ENCODE measurements at regions not wholly inside any gene's neighbourhood (a gene's known extent, or its start where the extent isn't known, plus 50 kb on each side); places are given as distances from the start of the nearest gene placed in this dataset.

DNA sequence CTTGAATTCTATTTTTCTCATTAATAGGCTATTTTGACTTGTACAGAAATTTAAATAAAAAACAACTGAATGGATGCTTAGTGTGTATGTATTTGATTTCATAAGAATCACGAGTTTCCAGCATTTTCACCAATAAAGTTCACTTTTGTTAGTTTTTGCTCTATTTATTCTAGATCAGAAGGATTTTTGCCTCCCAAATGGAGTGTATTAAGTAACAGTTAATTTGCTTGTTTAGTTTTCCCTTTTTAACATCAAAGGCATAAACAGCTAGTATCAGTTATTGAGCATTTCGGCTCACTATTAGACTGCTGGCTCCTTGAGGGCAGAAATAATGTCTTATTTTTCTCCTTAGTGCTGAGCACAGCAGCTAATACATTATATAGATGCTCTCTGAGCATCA is 414.1 kb downstream of the FGF9 start:
- Histone ChIP-seq H3K9me3 (ENCODE audit: control insufficient read depth in 2 of 2, insufficient read depth in 1 of 2, low read depth in 1 of 2, low read length in 1 of 2) (no peaks in the 10 kb centered on the region), H3K27ac (ENCODE audit: low read depth in 1 of 3, low read length in 2 of 3) (no peak overlapping the region), H3K4me3 (ENCODE audit: low read depth in 1 of 3, low read length in 3 of 3) (no peak overlapping the region), H3K36me3 (ENCODE audit: control insufficient read depth in 3 of 3, insufficient read depth in 2 of 3, low read depth in 1 of 3, low read length in 3 of 3) (no peaks in the 10 kb centered on the region), H3K4me1 (ENCODE audit: control insufficient read depth in 3 of 3, insufficient read depth in 2 of 3, low read depth in 1 of 3, low read length in 2 of 3) (peaks cover 0 to 13% (median 2%) of the 10 kb centered on the region in 3 donors), H3K27me3 (ENCODE audit: control insufficient read depth in 3 of 3, insufficient read depth in 3 of 3, low read length in 3 of 3) (no peaks in the 10 kb centered on the region)
- FAIRE-seq, result no peak
- WGBS, 3 donors, result 78 to 83% (median 81%) methylated on average over 2 of the region's 2 CpGs
- DNase-seq, result no peak

DNA sequence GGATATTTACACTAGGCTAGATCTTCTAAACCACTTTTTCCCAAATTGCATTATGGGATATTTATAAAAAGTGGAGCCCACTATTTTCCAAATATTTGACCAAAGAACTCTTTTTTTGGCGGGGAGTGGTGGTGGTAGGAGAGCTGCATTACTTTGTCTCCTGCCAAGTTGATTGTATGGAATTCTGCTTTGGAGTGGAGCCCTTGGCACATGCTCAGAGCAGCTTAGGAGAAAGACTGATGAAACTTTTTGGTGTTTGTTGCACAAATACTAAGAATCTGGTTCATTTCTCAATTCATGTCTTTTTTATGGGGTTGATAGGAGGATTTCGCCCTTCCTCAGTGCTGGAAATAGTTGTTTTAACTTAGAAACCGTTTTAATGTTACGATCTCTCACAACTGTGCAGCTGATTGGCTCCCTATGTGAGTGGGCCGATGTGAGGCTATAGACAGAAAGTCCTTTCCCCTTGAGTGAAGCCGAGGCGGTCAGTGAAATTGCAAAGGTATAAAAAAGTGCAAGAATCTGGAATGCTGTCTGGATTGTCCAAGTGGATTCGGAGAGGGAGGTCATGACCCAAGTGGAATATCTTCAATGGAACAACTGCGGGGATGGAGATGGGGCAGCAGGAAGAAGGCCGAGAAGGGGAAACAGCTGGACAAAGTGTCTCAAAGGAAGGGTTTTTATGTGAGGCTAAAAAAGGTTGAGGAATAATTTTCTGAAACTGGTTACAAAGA is 415.9 kb downstream of the FGF9 start:
- H3K4me3 ChIP-seq (ENCODE audit: low read depth in 1 of 3, low read length in 3 of 3), result no peak overlapping the region
- FAIRE-seq (no peak), DNase-seq (no peak)
- no peak overlapping the region for H3K27ac ChIP-seq (ENCODE audit: low read depth in 1 of 3, low read length in 2 of 3)
- no peaks in the 10 kb centered on the region for H3K27me3 ChIP-seq (ENCODE audit: control insufficient read depth in 3 of 3, insufficient read depth in 3 of 3, low read length in 3 of 3)
- H3K4me1 ChIP-seq (ENCODE audit: control insufficient read depth in 3 of 3, insufficient read depth in 2 of 3, low read depth in 1 of 3, low read length in 2 of 3), result peaks cover 0 to 18% (median 2%) of the 10 kb centered on the region in 3 donors
- 65 to 90% (median 83%) methylated on average over 10 of the region's 10 CpGs for WGBS, 3 donors
- no peaks in the 10 kb centered on the region for H3K36me3 ChIP-seq (ENCODE audit: control insufficient read depth in 3 of 3, insufficient read depth in 2 of 3, low read depth in 1 of 3, low read length in 3 of 3)
- H3K9me3 ChIP-seq (ENCODE audit: control insufficient read depth in 2 of 2, insufficient read depth in 1 of 2, low read depth in 1 of 2, low read length in 1 of 2), result peaks cover 0 to 2% of the 10 kb centered on the region in 2 donors

DNA sequence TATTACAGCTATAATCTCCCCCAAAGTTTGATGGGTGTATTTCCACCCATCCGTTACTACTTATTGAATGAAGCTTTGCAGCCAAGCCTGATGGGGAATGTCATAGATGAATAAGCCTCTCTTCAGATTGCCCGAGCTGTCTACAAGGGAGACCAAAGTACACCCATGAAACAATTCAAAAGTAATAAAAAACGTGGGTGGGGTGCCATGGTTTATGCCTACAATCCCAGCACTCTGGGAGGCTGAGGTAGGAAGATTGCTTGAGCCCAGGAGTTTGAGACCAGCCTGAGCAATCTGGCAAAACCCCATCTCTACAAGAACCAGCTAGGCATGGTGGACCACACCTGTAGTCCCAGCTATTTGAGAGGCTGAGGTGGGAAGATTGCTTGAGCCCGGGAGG is 419.2 kb downstream of the FGF9 start:
- FAIRE-seq (no peak), DNase-seq (peak; percentile 55 to 73)
- peaks cover 0 to 12% (median 0%) of the 10 kb centered on the region in 3 donors for H3K4me1 ChIP-seq (ENCODE audit: control insufficient read depth in 3 of 3, insufficient read depth in 2 of 3, low read depth in 1 of 3, low read length in 2 of 3)
- 16 to 56% (median 26%) methylated on average over 4 of the region's 4 CpGs for WGBS, 3 donors
- peaks cover 0 to 2% of the 10 kb centered on the region in 2 donors for H3K9me3 ChIP-seq (ENCODE audit: control insufficient read depth in 2 of 2, insufficient read depth in 1 of 2, low read depth in 1 of 2, low read length in 1 of 2)
- no peaks in the 10 kb centered on the region for H3K36me3 ChIP-seq (ENCODE audit: control insufficient read depth in 3 of 3, insufficient read depth in 2 of 3, low read depth in 1 of 3, low read length in 3 of 3)
- no peaks in the 10 kb centered on the region for H3K27me3 ChIP-seq (ENCODE audit: control insufficient read depth in 3 of 3, insufficient read depth in 3 of 3, low read length in 3 of 3)
- no peak overlapping the region for H3K4me3 ChIP-seq (ENCODE audit: low read depth in 1 of 3, low read length in 3 of 3)
- H3K27ac ChIP-seq (ENCODE audit: low read depth in 1 of 3, low read length in 2 of 3), result no peak overlapping the region

DNA sequence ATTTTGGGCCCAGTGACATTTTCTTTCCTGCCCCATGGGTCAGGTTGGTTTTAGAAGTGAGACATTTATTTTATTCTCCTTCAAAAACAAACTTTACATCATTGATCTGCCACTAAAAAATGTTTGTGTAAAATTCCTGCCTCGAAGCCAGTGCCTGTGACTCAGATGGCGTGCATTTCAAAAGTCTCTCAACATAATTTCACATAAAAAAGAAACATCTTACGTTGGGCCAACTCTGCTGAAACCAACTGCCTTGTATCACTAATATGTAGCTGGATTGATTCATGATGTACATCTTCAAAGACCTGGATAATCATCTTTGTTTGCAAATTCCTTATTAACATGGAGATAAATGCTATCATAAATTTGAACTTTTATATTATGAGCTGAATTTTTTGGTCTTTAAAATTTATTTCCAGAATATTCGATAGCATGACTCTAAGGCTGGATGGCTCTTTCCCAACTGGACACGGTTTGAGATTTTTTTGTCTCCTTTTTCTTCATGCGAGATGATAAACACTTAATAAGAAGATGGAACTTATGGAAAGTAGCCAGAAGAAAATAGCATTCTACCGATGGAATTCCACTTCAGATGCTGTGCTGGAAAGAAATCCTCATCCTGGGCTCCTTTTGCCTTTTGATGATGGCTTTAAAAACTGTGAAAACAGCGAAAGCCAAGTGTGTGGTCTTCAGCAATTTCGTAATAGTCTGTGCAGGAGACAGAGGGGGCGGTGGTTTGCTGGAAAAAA is 420.5 kb downstream of the FGF9 start:
- Histone ChIP-seq H3K27me3 (ENCODE audit: control insufficient read depth in 3 of 3, insufficient read depth in 3 of 3, low read length in 3 of 3) (no peaks in the 10 kb centered on the region), H3K4me1 (ENCODE audit: control insufficient read depth in 3 of 3, insufficient read depth in 2 of 3, low read depth in 1 of 3, low read length in 2 of 3) (peaks cover 0 to 12% (median 0%) of the 10 kb centered on the region in 3 donors), H3K4me3 (ENCODE audit: low read depth in 1 of 3, low read length in 3 of 3) (no peak overlapping the region), H3K36me3 (ENCODE audit: control insufficient read depth in 3 of 3, insufficient read depth in 2 of 3, low read depth in 1 of 3, low read length in 3 of 3) (no peaks in the 10 kb centered on the region), H3K9me3 (ENCODE audit: control insufficient read depth in 2 of 2, insufficient read depth in 1 of 2, low read depth in 1 of 2, low read length in 1 of 2) (peaks cover 0 to 2% of the 10 kb centered on the region in 2 donors), H3K27ac (ENCODE audit: low read depth in 1 of 3, low read length in 2 of 3) (no peak overlapping the region)
- WGBS, 3 donors, result 67 to 89% (median 87%) methylated on average over 10 of the region's 10 CpGs
- FAIRE-seq, result no peak
- DNase-seq, result no peak

DNA sequence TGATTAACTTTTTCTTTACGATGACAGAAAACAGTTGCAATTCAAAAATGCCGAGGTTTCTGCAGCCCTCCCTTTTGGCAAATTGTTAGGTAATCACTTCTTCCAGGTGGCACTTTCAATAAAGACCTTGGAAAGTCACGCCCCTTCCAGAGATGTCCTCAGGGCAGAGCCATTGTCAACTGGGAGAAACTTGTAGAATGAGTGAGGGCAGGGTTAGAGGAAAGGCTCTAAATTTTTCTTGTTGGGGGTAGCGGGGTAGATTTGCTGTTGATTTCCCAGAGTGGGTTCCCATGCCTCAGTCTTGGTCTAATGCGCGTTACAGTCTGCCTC is 421.1 kb downstream of the FGF9 start:
- H3K36me3 ChIP-seq (ENCODE audit: control insufficient read depth in 3 of 3, insufficient read depth in 2 of 3, low read depth in 1 of 3, low read length in 3 of 3), result no peaks in the 10 kb centered on the region
- H3K27me3 ChIP-seq (ENCODE audit: control insufficient read depth in 3 of 3, insufficient read depth in 3 of 3, low read length in 3 of 3), result no peaks in the 10 kb centered on the region
- peaks cover 0 to 12% (median 0%) of the 10 kb centered on the region in 3 donors for H3K4me1 ChIP-seq (ENCODE audit: control insufficient read depth in 3 of 3, insufficient read depth in 2 of 3, low read depth in 1 of 3, low read length in 2 of 3)
- FAIRE-seq, result no peak
- H3K27ac ChIP-seq (ENCODE audit: low read depth in 1 of 3, low read length in 2 of 3), result no peak overlapping the region
- peaks cover 0 to 2% of the 10 kb centered on the region in 2 donors for H3K9me3 ChIP-seq (ENCODE audit: control insufficient read depth in 2 of 2, insufficient read depth in 1 of 2, low read depth in 1 of 2, low read length in 1 of 2)
- no peak for DNase-seq
- H3K4me3 ChIP-seq (ENCODE audit: low read depth in 1 of 3, low read length in 3 of 3), result no peak overlapping the region
- 66 to 75% (median 74%) methylated on average over 6 of the region's 6 CpGs for WGBS, 3 donors

DNA sequence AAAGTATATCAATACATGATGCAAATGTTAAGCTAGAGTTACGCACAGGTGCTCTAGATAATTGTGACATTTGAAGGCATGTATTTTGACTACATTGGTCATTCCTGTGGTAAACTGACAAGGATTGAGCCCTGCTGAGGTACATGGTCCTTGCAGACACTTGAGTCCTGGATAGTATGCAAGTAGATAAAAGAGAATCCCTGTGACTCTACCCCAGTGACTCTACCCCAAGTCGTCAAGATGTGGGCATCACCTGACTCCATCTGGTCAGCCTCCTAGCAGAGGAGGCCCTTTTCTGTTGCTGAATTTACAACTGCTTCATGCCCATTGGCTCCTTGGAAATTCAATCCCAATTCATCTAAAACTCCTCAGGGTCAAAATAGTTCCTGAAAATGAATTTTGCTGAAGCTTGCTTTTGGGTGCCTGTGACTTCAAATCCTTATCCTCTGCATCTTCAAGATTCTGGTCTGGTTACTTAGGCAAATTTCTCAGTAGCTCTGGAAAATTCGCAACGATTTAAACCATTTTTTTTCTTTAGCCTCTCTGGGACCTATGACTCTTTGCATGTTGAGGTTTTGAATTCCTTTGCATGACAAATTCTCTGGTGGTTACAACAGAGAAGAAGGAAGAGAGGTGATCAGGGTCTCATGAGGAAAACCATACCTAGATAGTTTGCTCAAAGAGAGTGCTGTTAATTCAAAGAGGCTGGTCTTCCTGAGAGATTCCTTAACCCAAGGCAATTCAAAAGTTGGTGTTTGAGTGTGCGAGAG is 422.1 kb downstream of the FGF9 start:
- Histone ChIP-seq H3K4me3 (ENCODE audit: low read depth in 1 of 3, low read length in 3 of 3) (no peak overlapping the region), H3K27ac (ENCODE audit: low read depth in 1 of 3, low read length in 2 of 3) (no peak overlapping the region), H3K9me3 (ENCODE audit: control insufficient read depth in 2 of 2, insufficient read depth in 1 of 2, low read depth in 1 of 2, low read length in 1 of 2) (peaks cover 0 to 2% of the 10 kb centered on the region in 2 donors), H3K27me3 (ENCODE audit: control insufficient read depth in 3 of 3, insufficient read depth in 3 of 3, low read length in 3 of 3) (no peaks in the 10 kb centered on the region), H3K36me3 (ENCODE audit: control insufficient read depth in 3 of 3, insufficient read depth in 2 of 3, low read depth in 1 of 3, low read length in 3 of 3) (no peaks in the 10 kb centered on the region), H3K4me1 (ENCODE audit: control insufficient read depth in 3 of 3, insufficient read depth in 2 of 3, low read depth in 1 of 3, low read length in 2 of 3) (peaks cover 0 to 9% (median 0%) of the 10 kb centered on the region in 3 donors)
- FAIRE-seq (no peak), DNase-seq (no peak)
- 91 to 95% (median 94%) methylated on average over 5 of the region's 5 CpGs for WGBS, 3 donors

DNA sequence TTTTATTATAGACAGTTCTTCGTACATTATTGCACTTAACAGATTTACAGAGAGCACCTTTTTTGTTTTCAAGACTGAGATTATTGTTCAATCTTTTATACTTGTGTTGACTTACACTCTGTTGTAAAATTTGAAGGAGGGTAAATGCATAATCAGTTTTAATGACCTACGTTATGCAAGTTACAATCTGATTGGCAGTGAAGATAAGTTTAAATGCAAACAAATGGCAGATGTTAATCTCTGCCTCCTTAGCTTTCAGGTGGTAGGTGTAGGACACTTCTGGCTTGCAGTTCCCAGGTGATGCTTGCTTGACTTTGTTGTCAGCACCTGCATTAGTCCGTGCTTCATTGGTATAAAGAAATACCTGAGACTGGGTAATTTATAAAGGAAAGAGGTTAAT is 424.9 kb downstream of the FGF9 start:
- Histone ChIP-seq H3K4me1 (ENCODE audit: control insufficient read depth in 3 of 3, insufficient read depth in 2 of 3, low read depth in 1 of 3, low read length in 2 of 3) (peaks cover 0 to 2% (median 0%) of the 10 kb centered on the region in 3 donors), H3K9me3 (ENCODE audit: control insufficient read depth in 2 of 2, insufficient read depth in 1 of 2, low read depth in 1 of 2, low read length in 1 of 2) (peaks cover 0 to 2% of the 10 kb centered on the region in 2 donors), H3K4me3 (ENCODE audit: low read depth in 1 of 3, low read length in 3 of 3) (no peak overlapping the region), H3K36me3 (ENCODE audit: control insufficient read depth in 3 of 3, insufficient read depth in 2 of 3, low read depth in 1 of 3, low read length in 3 of 3) (no peaks in the 10 kb centered on the region), H3K27me3 (ENCODE audit: control insufficient read depth in 3 of 3, insufficient read depth in 3 of 3, low read length in 3 of 3) (no peaks in the 10 kb centered on the region), H3K27ac (ENCODE audit: low read depth in 1 of 3, low read length in 2 of 3) (no peak overlapping the region)
- whole genome bisulfite sequencing, 3 donors, result 38 to 61% (median 46%) methylated on average over 3 of the region's 3 CpGs
- DNase-seq (no peak), FAIRE-seq (no peak)

DNA sequence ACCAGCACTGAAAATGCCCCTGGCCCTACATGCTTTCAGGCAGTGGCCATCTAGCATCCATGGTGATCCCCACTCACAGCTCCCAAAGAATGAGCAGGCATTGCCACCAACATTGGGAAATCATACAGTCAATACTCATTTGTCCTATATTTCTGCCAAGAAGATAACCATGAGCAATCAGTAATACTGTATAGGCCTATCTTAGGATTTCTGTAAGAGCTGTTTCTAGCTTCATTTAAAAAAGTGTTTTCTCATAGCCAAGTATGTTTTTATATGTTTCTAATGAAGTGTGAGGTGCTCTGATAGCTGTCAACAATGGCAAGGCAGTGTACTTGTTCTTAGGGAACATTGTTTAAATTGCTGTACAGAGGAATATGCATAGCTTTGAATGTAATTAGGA is 428.7 kb downstream of the FGF9 start:
- H3K36me3 ChIP-seq (ENCODE audit: control insufficient read depth in 3 of 3, insufficient read depth in 2 of 3, low read depth in 1 of 3, low read length in 3 of 3), result no peaks in the 10 kb centered on the region
- FAIRE-seq, result no peak
- no peaks in the 10 kb centered on the region for H3K4me1 ChIP-seq (ENCODE audit: control insufficient read depth in 3 of 3, insufficient read depth in 2 of 3, low read depth in 1 of 3, low read length in 2 of 3)
- H3K27ac ChIP-seq (ENCODE audit: low read depth in 1 of 3, low read length in 2 of 3), result no peak overlapping the region
- no peaks in the 10 kb centered on the region for H3K27me3 ChIP-seq (ENCODE audit: control insufficient read depth in 3 of 3, insufficient read depth in 3 of 3, low read length in 3 of 3)
- no peaks in the 10 kb centered on the region for H3K9me3 ChIP-seq (ENCODE audit: control insufficient read depth in 2 of 2, insufficient read depth in 1 of 2, low read depth in 1 of 2, low read length in 1 of 2)
- DNase-seq, result no peak
- no peak overlapping the region for H3K4me3 ChIP-seq (ENCODE audit: low read depth in 1 of 3, low read length in 3 of 3)

Data from small intestine (tissue), 7 donors.